SK-N-SH treated with all-trans-retinoic acid at 6 μM for 48 hours (cell line): ENCODE measurements at regions not wholly inside any gene's neighbourhood (a gene's known extent, or its start where the extent isn't known, plus 50 kb on each side); places are given as distances from the start of the nearest gene placed in this dataset.
"Not testable (repeated sequence)": the region's sequence is repeated elsewhere in the genome, so short reads cannot be mapped to it uniquely, and the experiment has no call there.

ENCODE experiments used
- ATAC-seq: fragments of 200-7000 bp; cut with Tn5 transposase; 3 replicates; pipeline ENCODE4 v1.9.1; 2020; ENCODE audit warnings: mild to moderate bottlenecking, moderate library complexity
- BACH2 ChIP-seq: fragments of 250-450 bp; sonication (Bioruptor Pico); IDR thresholded peaks from 2 replicates; pipeline ENCODE4 v1.9.0; 2021; ENCODE audit warnings: mild to moderate bottlenecking, borderline replicate concordance
- CSDC2 ChIP-seq: fragments of 250-450 bp; sonication (Bioruptor Pico); IDR thresholded peaks from 2 replicates; pipeline ENCODE4 v1.5.0; 2020; ENCODE audit warnings: mild to moderate bottlenecking, moderate library complexity
- ESRRG ChIP-seq: fragments of 250-450 bp; sonication (Bioruptor Pico); IDR thresholded peaks from 2 replicates; pipeline ENCODE4 v1.6.1; 2021; ENCODE audit warnings: mild to moderate bottlenecking
- GLIS3 ChIP-seq: fragments of 250-450 bp; sonication (Bioruptor Pico); IDR thresholded peaks from 2 replicates; pipeline ENCODE4 v1.5.0; 2020; ENCODE audit warnings: mild to moderate bottlenecking, moderate library complexity
- ISL1 ChIP-seq: fragments of 250-450 bp; sonication (Bioruptor Pico); IDR thresholded peaks from 2 replicates; pipeline ENCODE4 v2.1.2; 2022; ENCODE audit warnings: mild to moderate bottlenecking, moderate library complexity
- OSR1 ChIP-seq: fragments of 250-450 bp; sonication (Bioruptor Pico); IDR thresholded peaks from 2 replicates; pipeline ENCODE4 v1.8.0; 2022; ENCODE audit warnings: moderate library complexity, mild to moderate bottlenecking, inconsistent platforms
- PPARA ChIP-seq: fragments of 250-450 bp; sonication (Bioruptor Pico); IDR thresholded peaks from 2 replicates; pipeline ENCODE4 v1.5.0; 2020; ENCODE audit warnings: mild to moderate bottlenecking, borderline replicate concordance
- SNAI2 ChIP-seq: fragments of 250-450 bp; sonication (Bioruptor Pico); IDR thresholded peaks from 2 replicates; pipeline ENCODE4 v1.5.0; 2020; ENCODE audit warnings: mild to moderate bottlenecking, moderate library complexity
- TCF4 ChIP-seq: fragments of 250-450 bp; sonication (Bioruptor Pico); IDR thresholded peaks from 2 replicates; pipeline ENCODE4 v1.8.0; 2021; ENCODE audit warnings: mild to moderate bottlenecking, moderate library complexity, borderline replicate concordance
- TOX ChIP-seq: fragments of 250-450 bp; sonication (Bioruptor Pico); IDR thresholded peaks from 2 replicates; pipeline ENCODE4 v1.8.0; 2021; ENCODE audit warnings: mild to moderate bottlenecking, moderate library complexity, borderline replicate concordance
- ZC3H10 ChIP-seq: fragments of 250-450 bp; sonication (Bioruptor Pico); IDR thresholded peaks from 2 replicates; pipeline ENCODE4 v1.5.1; 2021; ENCODE audit warnings: mild to moderate bottlenecking, moderate library complexity
- ZFP3 ChIP-seq: fragments of 250-450 bp; sonication (Bioruptor Pico); IDR thresholded peaks from 2 replicates; pipeline ENCODE4 v1.5.0; 2020; ENCODE audit warnings: mild to moderate bottlenecking, moderate library complexity
- ZFP30 ChIP-seq: fragments of 450-650 bp; formaldehyde crosslinking; IDR thresholded peaks from 2 replicates; pipeline ENCODE4 v1.5.0; 2022; ENCODE audit warnings: mild to moderate bottlenecking, moderate library complexity
- ZNF565 ChIP-seq: fragments of 450-650 bp; formaldehyde crosslinking; conservative IDR thresholded peaks from 2 replicates; pipeline ENCODE4 v1.5.0; 2020; ENCODE audit warnings: low read depth, mild to moderate bottlenecking, moderate library complexity
- ZNF70 ChIP-seq: fragments of 450-650 bp; formaldehyde crosslinking; IDR thresholded peaks from 2 replicates; pipeline ENCODE4 v1.5.0; 2020; ENCODE audit warnings: mild to moderate bottlenecking, moderate library complexity
- ZNF8 ChIP-seq: fragments of 450-650 bp; formaldehyde crosslinking; IDR thresholded peaks from 2 replicates; pipeline ENCODE4 v1.5.0; 2020; ENCODE audit warnings: mild to moderate bottlenecking, moderate library complexity
- TF ChIP-seq, protein P1 (sequence below): fragments of 250-450 bp; sonication (Bioruptor Pico); IDR thresholded peaks from 2 replicates; pipeline ENCODE4 v1.5.0; 2020; ENCODE audit warnings: mild to moderate bottlenecking, moderate library complexity
- TF ChIP-seq, protein P2 (sequence below): fragments of 250-450 bp; sonication (Bioruptor Pico); IDR thresholded peaks from 2 replicates; pipeline ENCODE4 v1.5.1; 2021; ENCODE audit warnings: mild to moderate bottlenecking, moderate library complexity
- TF ChIP-seq, protein P3 (sequence below): fragments of 250-450 bp; sonication (Bioruptor Pico); IDR thresholded peaks from 2 replicates; pipeline ENCODE4 v1.5.1; 2020; ENCODE audit warnings: low read depth, mild to moderate bottlenecking, moderate library complexity
- TF ChIP-seq, protein P4 (sequence below): fragments of 250-450 bp; sonication (Bioruptor Pico); IDR thresholded peaks from 2 replicates; pipeline ENCODE4 v1.8.0; 2021; ENCODE audit warnings: low read depth, mild to moderate bottlenecking, moderate library complexity, borderline replicate concordance

DNA sequence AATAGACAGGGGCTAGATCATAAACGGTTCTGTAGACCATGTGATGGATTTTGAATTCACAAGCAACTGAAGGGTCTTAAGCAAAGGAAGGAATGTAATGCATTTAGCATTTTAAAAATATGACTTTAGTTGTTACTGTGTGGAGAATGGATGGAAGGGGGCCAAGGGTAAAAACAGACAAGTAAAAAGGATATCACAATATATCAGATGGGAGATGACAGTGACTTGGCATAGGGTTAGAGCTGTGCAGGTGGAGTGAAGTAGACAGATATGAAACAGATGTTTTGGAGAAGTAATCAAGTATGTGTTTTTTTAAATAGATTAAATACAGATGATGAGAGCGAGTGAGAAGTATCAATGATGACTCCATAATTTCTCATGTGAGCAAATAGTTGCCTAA, 1116.0 kb upstream of the TENM3 start (continued):
- TF ChIP-seq, protein P1, sequence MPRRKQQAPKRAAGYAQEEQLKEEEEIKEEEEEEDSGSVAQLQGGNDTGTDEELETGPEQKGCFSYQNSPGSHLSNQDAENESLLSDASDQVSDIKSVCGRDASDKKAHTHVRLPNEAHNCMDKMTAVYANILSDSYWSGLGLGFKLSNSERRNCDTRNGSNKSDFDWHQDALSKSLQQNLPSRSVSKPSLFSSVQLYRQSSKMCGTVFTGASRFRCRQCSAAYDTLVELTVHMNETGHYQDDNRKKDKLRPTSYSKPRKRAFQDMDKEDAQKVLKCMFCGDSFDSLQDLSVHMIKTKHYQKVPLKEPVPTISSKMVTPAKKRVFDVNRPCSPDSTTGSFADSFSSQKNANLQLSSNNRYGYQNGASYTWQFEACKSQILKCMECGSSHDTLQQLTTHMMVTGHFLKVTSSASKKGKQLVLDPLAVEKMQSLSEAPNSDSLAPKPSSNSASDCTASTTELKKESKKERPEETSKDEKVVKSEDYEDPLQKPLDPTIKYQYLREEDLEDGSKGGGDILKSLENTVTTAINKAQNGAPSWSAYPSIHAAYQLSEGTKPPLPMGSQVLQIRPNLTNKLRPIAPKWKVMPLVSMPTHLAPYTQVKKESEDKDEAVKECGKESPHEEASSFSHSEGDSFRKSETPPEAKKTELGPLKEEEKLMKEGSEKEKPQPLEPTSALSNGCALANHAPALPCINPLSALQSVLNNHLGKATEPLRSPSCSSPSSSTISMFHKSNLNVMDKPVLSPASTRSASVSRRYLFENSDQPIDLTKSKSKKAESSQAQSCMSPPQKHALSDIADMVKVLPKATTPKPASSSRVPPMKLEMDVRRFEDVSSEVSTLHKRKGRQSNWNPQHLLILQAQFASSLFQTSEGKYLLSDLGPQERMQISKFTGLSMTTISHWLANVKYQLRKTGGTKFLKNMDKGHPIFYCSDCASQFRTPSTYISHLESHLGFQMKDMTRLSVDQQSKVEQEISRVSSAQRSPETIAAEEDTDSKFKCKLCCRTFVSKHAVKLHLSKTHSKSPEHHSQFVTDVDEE (CRISPR knock-in tag), result no peak
- no peak for TF ChIP-seq ZNF70 (CRISPR knock-in tag)
- TF ChIP-seq, all 23 proteins: peak for 0

DNA sequence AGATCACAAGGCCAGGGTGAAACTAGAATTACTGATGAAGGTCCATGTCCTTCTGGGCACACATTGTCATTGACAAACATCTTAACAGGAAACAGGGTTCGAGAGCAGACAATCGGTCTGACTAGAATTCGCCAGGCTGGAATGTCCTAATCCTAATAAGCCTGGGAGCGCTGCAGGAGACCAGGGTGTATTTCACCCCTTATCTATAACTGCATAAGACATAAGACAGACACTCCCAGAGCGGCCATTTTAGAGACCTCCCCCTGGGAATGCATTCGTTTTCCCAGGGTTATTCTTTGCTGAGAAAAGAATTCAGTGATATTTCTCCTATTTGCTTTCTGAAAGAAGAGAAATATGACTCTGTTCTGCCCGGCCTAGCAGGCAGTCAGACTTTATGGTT, 1112.9 kb upstream of the TENM3 start:
- not testable (repeated sequence) for ATAC-seq

DNA sequence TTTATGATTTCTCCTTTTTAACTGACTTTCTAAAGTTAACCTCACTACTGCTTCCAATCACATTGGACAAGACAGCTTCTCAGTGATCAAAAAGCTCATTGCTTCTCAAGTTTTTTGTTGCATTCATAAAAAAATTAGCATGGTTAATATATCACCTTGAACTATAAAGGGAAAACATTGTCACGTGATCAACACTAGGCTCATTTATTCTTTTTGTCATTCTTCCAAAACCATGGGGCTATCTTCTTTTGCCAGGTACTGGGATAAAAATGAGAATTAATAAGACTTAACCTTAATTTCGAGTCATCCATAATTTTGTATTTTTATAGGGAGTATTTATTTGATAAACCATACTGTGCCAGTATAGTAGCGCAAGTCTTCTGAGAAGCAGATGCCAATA, 1105.9 kb upstream of the TENM3 start:
- ATAC-seq, result no peak

DNA sequence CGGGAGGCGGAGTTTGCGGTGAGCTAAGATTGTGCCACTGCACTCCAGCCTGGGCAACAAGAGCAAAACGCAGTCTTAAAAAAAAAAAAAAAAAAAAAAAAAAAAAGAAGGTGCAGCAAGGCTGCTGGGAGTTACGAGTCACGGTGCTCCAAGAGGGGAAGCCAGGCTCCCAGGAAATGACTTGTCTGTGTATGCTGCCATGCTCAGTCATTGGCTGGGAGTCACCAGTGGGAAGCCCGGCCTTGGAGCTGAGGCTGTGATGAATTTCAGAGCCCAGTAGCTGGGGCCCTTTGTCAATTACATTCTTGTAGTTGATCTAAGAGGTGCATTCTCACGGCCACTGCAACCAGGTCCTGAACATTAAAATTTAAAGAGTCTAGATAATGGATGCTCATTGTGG, 1105.1 kb upstream of the TENM3 start:
- TF ChIP-seq ZFP30 (CRISPR knock-in tag) (no peak), ZFP3 (CRISPR knock-in tag) (no peak), CSDC2 (CRISPR knock-in tag) (no peak), ZNF8 (CRISPR knock-in tag) (no peak), OSR1 (CRISPR knock-in tag) (no peak), ZNF565 (CRISPR knock-in tag) (no peak)
- ATAC-seq, result no peak

More for the DNA sequence above, 1105.9 kb upstream of the TENM3 start:
- TF ChIP-seq SNAI2 (CRISPR knock-in tag) (no peak), ZFP3 (CRISPR knock-in tag) (no peak), OSR1 (CRISPR knock-in tag) (no peak), ZFP30 (CRISPR knock-in tag) (no peak), TCF4 (CRISPR knock-in tag) (no peak), TOX (CRISPR knock-in tag) (no peak), ISL1 (CRISPR knock-in tag) (no peak), ESRRG (CRISPR knock-in tag) (no peak), ZNF565 (CRISPR knock-in tag) (no peak), BACH2 (CRISPR knock-in tag) (no peak), ZNF70 (CRISPR knock-in tag) (no peak), PPARA (CRISPR knock-in tag) (no peak), ZC3H10 (CRISPR knock-in tag) (no peak), GLIS3 (CRISPR knock-in tag) (no peak)
- TF ChIP-seq, protein P2, sequence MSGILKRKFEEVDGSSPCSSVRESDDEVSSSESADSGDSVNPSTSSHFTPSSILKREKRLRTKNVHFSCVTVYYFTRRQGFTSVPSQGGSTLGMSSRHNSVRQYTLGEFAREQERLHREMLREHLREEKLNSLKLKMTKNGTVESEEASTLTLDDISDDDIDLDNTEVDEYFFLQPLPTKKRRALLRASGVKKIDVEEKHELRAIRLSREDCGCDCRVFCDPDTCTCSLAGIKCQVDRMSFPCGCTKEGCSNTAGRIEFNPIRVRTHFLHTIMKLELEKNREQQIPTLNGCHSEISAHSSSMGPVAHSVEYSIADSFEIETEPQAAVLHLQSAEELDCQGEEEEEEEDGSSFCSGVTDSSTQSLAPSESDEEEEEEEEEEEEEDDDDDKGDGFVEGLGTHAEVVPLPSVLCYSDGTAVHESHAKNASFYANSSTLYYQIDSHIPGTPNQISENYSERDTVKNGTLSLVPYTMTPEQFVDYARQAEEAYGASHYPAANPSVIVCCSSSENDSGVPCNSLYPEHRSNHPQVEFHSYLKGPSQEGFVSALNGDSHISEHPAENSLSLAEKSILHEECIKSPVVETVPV (CRISPR knock-in tag), result no peak
- TF ChIP-seq, protein P3, sequence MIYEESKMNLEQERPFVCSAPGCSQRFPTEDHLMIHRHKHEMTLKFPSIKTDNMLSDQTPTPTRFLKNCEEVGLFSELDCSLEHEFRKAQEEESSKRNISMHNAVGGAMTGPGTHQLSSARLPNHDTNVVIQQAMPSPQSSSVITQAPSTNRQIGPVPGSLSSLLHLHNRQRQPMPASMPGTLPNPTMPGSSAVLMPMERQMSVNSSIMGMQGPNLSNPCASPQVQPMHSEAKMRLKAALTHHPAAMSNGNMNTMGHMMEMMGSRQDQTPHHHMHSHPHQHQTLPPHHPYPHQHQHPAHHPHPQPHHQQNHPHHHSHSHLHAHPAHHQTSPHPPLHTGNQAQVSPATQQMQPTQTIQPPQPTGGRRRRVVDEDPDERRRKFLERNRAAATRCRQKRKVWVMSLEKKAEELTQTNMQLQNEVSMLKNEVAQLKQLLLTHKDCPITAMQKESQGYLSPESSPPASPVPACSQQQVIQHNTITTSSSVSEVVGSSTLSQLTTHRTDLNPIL (CRISPR knock-in tag), result no peak

DNA sequence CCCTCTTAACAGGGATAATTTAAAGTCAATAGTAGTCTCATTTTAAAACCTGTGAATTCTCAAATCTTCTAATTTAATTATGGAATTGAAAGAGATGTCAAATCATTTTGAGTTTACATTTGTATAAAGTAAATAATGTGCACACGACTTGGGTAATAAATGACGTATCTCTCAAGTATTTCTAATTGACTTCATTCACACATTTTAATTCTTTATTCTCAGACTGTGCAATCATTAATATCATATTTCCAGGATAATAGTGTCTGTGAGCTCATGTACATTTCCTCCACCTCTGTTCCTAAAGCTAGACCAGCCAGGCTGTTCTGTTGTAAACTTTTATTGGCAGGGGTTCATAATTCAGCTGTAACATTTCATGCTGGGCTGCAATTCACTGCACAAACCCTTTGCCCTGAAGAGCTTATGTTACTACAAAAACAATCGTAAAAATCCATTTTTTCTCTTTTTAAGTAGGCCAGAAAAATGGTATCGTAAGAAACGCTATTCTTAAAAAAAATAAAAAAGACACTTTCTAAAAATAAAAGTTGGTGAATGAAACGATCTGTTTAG, 1103.1 kb upstream of the TENM3 start:
- no peak for TF ChIP-seq GLIS3 (CRISPR knock-in tag)
- TF ChIP-seq, protein P4, sequence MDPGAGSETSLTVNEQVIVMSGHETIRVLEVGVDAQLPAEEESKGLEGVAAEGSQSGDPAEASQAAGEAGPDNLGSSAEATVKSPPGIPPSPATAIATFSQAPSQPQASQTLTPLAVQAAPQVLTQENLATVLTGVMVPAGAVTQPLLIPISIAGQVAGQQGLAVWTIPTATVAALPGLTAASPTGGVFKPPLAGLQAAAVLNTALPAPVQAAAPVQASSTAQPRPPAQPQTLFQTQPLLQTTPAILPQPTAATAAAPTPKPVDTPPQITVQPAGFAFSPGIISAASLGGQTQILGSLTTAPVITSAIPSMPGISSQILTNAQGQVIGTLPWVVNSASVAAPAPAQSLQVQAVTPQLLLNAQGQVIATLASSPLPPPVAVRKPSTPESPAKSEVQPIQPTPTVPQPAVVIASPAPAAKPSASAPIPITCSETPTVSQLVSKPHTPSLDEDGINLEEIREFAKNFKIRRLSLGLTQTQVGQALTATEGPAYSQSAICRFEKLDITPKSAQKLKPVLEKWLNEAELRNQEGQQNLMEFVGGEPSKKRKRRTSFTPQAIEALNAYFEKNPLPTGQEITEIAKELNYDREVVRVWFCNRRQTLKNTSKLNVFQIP (CRISPR knock-in tag), result no peak
- no peak for ATAC-seq
